GM12891 (cell line): ENCODE measurements at regions not wholly inside any gene's neighbourhood (a gene's known extent, or its start where the extent isn't known, plus 50 kb on each side); places are given as distances from the start of the nearest gene placed in this dataset.
"Not testable (repeated sequence)": the region's sequence is repeated elsewhere in the genome, so short reads cannot be mapped to it uniquely, and the experiment has no call there.

ENCODE experiments used
- PAX5 ChIP-seq: IDR thresholded peaks from 2 replicates; pipeline ENCODE4 v1.6.1; 2011; ENCODE audit warnings: low read length, moderate library complexity, mild to moderate bottlenecking; ENCODE audit not compliant: insufficient read depth, severe bottlenecking
- POLR2A ChIP-seq: IDR thresholded peaks from 2 replicates; pipeline ENCODE4 v1.6.1; 2011; ENCODE audit warnings: low read depth, low read length, control low read depth
- POLR2AphosphoS5 ChIP-seq: IDR thresholded peaks from 2 replicates; pipeline ENCODE4 v1.6.1; 2011; ENCODE audit warnings: low read depth, low read length, control low read depth
- POU2F2 ChIP-seq: IDR thresholded peaks from 2 replicates; pipeline ENCODE4 v1.6.1; 2011; ENCODE audit warnings: low read depth, mild to moderate bottlenecking, control low read depth, low read length, moderate library complexity
- SPI1 ChIP-seq: IDR thresholded peaks from 2 replicates; pipeline ENCODE4 v1.6.1; 2011; ENCODE audit warnings: low read depth, low read length, control low read depth
- TAF1 ChIP-seq: IDR thresholded peaks from 2 replicates; pipeline ENCODE4 v1.6.1; 2011; ENCODE audit warnings: low read depth, low read length, control low read depth

DNA sequence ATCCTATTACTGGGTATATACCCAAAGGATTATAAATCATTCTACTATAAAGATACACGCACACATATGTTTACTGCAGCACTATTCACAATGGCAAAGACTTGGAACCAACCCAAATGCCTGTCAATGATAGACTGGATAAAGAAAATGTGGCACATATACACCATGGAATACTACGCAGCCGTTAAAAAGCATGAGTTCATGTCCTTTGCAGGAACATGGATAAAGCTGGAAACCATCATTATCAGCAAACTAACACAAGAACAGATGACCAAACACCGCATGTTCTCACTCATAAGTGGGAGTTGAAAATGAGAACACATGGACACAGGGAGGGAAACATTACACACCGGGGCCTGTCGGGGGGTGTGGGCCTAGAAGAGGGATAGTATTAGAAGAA lies 307.4 kb upstream of the TBX18 start:
- TF ChIP-seq POLR2AphosphoS5, POLR2A, TAF1, SPI1, PAX5, POU2F2: not testable (repeated sequence)
